ENCODE measurements at regions not wholly inside any gene's neighbourhood (a gene's known extent, or its start where the extent isn't known, plus 50 kb on each side); places are given as distances from the start of the nearest gene placed in this dataset.
A peak's percentile ranks its signal among the peaks of the same experiment; 100 is the strongest.

GRCh38 chr18:11268741-11269233 is 119.4 kb upstream of the PIEZO2 start:
- no peak for DNase-seq (ENCODE audit: low read depth)

- DNase-seq (ENCODE audit: low read depth): no peak
Observed at GRCh38 chr18:11268153-11268552, 118.8 kb upstream of the PIEZO2 start.

GRCh38 chr18:11266781-11267480 is 117.6 kb upstream of the PIEZO2 start:
- DNase-seq (ENCODE audit: low read depth): no peak

GRCh38 chr18:11261486-11261885 is 112.1 kb upstream of the PIEZO2 start:
- no peak for DNase-seq (ENCODE audit: low read depth)

- DNase-seq (ENCODE audit: low read depth): no peak
Observed at GRCh38 chr18:11260961-11261461, 111.6 kb upstream of the PIEZO2 start.

- DNase-seq (ENCODE audit: low read depth): peak; percentile 7
Observed at GRCh38 chr18:11259469-11260150, 110.2 kb upstream of the PIEZO2 start.

- no peak for DNase-seq (ENCODE audit: low read depth)
Observed at GRCh38 chr18:11258039-11258610, 108.8 kb upstream of the PIEZO2 start.

GRCh38 chr18:11256251-11256650 is 106.9 kb upstream of the PIEZO2 start:
- DNase-seq (ENCODE audit: low read depth): no peak

GRCh38 chr18:11251891-11252270 is 102.5 kb upstream of the PIEZO2 start:
- DNase-seq (ENCODE audit: low read depth): peak; percentile 18

- no peak for DNase-seq (ENCODE audit: low read depth)
Observed at GRCh38 chr18:11251229-11251890, 102.0 kb upstream of the PIEZO2 start.

GRCh38 chr18:11249391-11249790 is 100.0 kb upstream of the PIEZO2 start:
- DNase-seq (ENCODE audit: low read depth): no peak

GRCh38 chr18:11247381-11247970 is 98.1 kb upstream of the PIEZO2 start:
- no peak for DNase-seq (ENCODE audit: low read depth)

GRCh38 chr18:11246495-11247300 is 97.3 kb upstream of the PIEZO2 start:
- peak; percentile 27 for DNase-seq (ENCODE audit: low read depth)

GRCh38 chr18:11245879-11246278 is 96.5 kb upstream of the PIEZO2 start:
- no peak for DNase-seq (ENCODE audit: low read depth)

GRCh38 chr18:11237484-11237883 is 88.1 kb upstream of the PIEZO2 start:
- DNase-seq (ENCODE audit: low read depth): no peak

- no peak for DNase-seq (ENCODE audit: low read depth)
Observed at GRCh38 chr18:11237066-11237465, 87.7 kb upstream of the PIEZO2 start.

GRCh38 chr18:11224153-11224552 is 74.8 kb upstream of the PIEZO2 start:
- peak; percentile 6 for DNase-seq (ENCODE audit: low read depth)

- no peak for DNase-seq (ENCODE audit: low read depth)
Observed at GRCh38 chr18:11219571-11219970, 70.2 kb upstream of the PIEZO2 start.

- DNase-seq (ENCODE audit: low read depth): no peak
Observed at GRCh38 chr18:11215216-11215615, 65.8 kb upstream of the PIEZO2 start.

- DNase-seq (ENCODE audit: low read depth): no peak
Observed at GRCh38 chr18:11204020-11204419, 54.7 kb upstream of the PIEZO2 start.

GRCh38 chr18:11199477-11199876 is 50.1 kb upstream of the PIEZO2 start:
- DNase-seq (ENCODE audit: low read depth): no peak

Data from Daoy (cell line).